H1 (cell line): ENCODE measurements at regions not wholly inside any gene's neighbourhood (a gene's known extent, or its start where the extent isn't known, plus 50 kb on each side); places are given as distances from the start of the nearest gene placed in this dataset.

Source experiments
- CTCF ChIA-PET: fragments of 300-600 bp; sonication (Branson Sonifier 250); formaldehyde crosslinking; loops from one replicate; lab custom pipeline; 2021; ENCODE audit not compliant: partially characterized antibody; lab: Charles Lee
- POLR2A ChIA-PET: fragments of 300-600 bp; sonication (Branson Sonifier 250); formaldehyde crosslinking; loops from one replicate; lab custom pipeline; 2021; ENCODE audit warnings: inconsistent platforms; ENCODE audit not compliant: partially characterized antibody; lab: Charles Lee
- DNase-seq, 2 experiments: peaks; one replicate each; pipeline versions ENCODE4 v3.0.0 to v3.0.0-alpha.2; 2010 to 2022; ENCODE audit warnings: low spot score in 2 of 2, low read depth in 1 of 2, mixed read lengths in 1 of 2
- FAIRE-seq: peaks from 2 replicates; lab custom pipeline; 2011; peaks lifted over from hg19 to GRCh38; lab: Jason Lieb, UNC
- H2AFZ ChIP-seq: 2 replicates; pipeline ENCODE4 v1.8.1; 2012; ENCODE audit warnings: low read length, inconsistent platforms
- H2AK5ac ChIP-seq: 2 replicates; pipeline ENCODE4 v1.6.1; 2013; ENCODE audit warnings: low read depth, low read length
- H2BK120ac ChIP-seq: replicated peaks from 2 replicates; pipeline ENCODE3; 2013; ENCODE audit warnings: low read depth, low read length, inconsistent platforms
- H2BK12ac ChIP-seq: 2 replicates; pipeline ENCODE4 v1.6.1; 2013; ENCODE audit warnings: low read depth, low read length
- H2BK15ac ChIP-seq: 2 replicates; pipeline ENCODE4 v1.6.1; 2013; ENCODE audit warnings: low read length
- H2BK20ac ChIP-seq: 2 replicates; pipeline ENCODE4 v1.6.1; 2013; ENCODE audit warnings: low read length
- H2BK5ac ChIP-seq: 2 replicates; pipeline ENCODE4 v1.6.1; 2013; ENCODE audit warnings: low read depth, low read length
- H3K14ac ChIP-seq: 2 replicates; pipeline ENCODE4 v1.6.1; 2013; ENCODE audit warnings: inconsistent platforms; ENCODE audit not compliant: insufficient read length
- H3K18ac ChIP-seq: 2 replicates; pipeline ENCODE4 v1.6.1; 2013; ENCODE audit warnings: low read length; ENCODE audit errors: extremely low read depth
- H3K23ac ChIP-seq: 2 replicates; pipeline ENCODE4 v1.6.1; 2013; ENCODE audit warnings: inconsistent platforms; ENCODE audit not compliant: insufficient read length
- H3K23me2 ChIP-seq: 2 replicates; pipeline ENCODE4 v1.6.1; 2013; ENCODE audit warnings: low read depth, low read length
- H3K27ac ChIP-seq: 2 replicates; pipeline ENCODE4 v1.6.1; 2011; ENCODE audit warnings: low read depth, low read length, inconsistent platforms
- H3K27me3 ChIP-seq, 4 experiments: replicated peaks in 1 of 4; 1 replicate in 1 of 4; 2 replicates in 3 of 4; pipeline versions ENCODE4 v1.6.1 to v1.8.1; 2011 to 2013; ENCODE audit warnings: low read length in 3 of 4, mild to moderate bottlenecking in 3 of 4, inconsistent platforms in 2 of 4, mixed read lengths in 2 of 4, moderate library complexity in 1 of 4; ENCODE audit not compliant: control insufficient read depth in 3 of 4, insufficient read depth in 3 of 4; ENCODE audit errors: extremely low read depth in 1 of 4
- H3K36me3 ChIP-seq, 4 experiments: 2 replicates each; pipeline versions ENCODE4 v1.6.1 to v1.8.1; 2011 to 2013; ENCODE audit warnings: mild to moderate bottlenecking in 4 of 4, low read length in 3 of 4, moderate library complexity in 2 of 4, control low read depth in 1 of 4, inconsistent platforms in 1 of 4; ENCODE audit not compliant: insufficient read depth in 4 of 4, control insufficient read depth in 2 of 4
- H3K4ac ChIP-seq: replicated peaks from 2 replicates; pipeline ENCODE3; 2013; ENCODE audit warnings: low read length, low read depth, mixed read lengths, inconsistent platforms; ENCODE audit not compliant: insufficient read length
- H3K4me1 ChIP-seq, 4 experiments: replicated peaks in 1 of 4; 1 replicate in 1 of 4; 2 replicates in 3 of 4; pipeline versions ENCODE4 v1.6.1 to v1.8.1; 2011 to 2013; ENCODE audit warnings: low read length in 3 of 4, inconsistent platforms in 2 of 4, mixed read lengths in 1 of 4; ENCODE audit not compliant: insufficient read depth in 4 of 4, control insufficient read depth in 3 of 4
- H3K4me2 ChIP-seq, 2 experiments: 2 replicates each; pipeline versions ENCODE4 v1.6.1 to v1.8.1; 2011 to 2013; ENCODE audit warnings: low read depth in 2 of 2, low read length in 2 of 2, control low read depth in 1 of 2, inconsistent platforms in 1 of 2, mild to moderate bottlenecking in 1 of 2; ENCODE audit not compliant: insufficient read depth in 1 of 2
- H3K4me3 ChIP-seq, 4 experiments: fragments of 200-600, 300-600 bp in 1 of 4; sonication (generic), shearing (Covaris generic), sonication (Bioruptor Twin) in 1 of 4; 2 replicates each; pipeline versions ENCODE4 v1.5.1 to v1.8.1; 2011 to 2016; ENCODE audit warnings: low read length in 4 of 4, low read depth in 3 of 4, control low read depth in 2 of 4, inconsistent platforms in 2 of 4, mild to moderate bottlenecking in 2 of 4, mixed read lengths in 1 of 4, moderate library complexity in 1 of 4; ENCODE audit not compliant: insufficient read depth in 2 of 4; ENCODE audit errors: extremely low read depth in 1 of 4
- H3K56ac ChIP-seq: replicated peaks from 2 replicates; pipeline ENCODE3; 2013; ENCODE audit warnings: low read depth, mild to moderate bottlenecking, mixed read lengths, low read length, inconsistent platforms; ENCODE audit not compliant: insufficient read length
- H3K79me1 ChIP-seq: 2 replicates; pipeline ENCODE4 v1.6.1; 2013; ENCODE audit warnings: low read depth, low read length, control low read depth
- H3K79me2 ChIP-seq, 2 experiments: 2 replicates each; pipeline versions ENCODE4 v1.6.1 to v1.8.1; 2012 to 2013; ENCODE audit warnings: low read length in 2 of 2, mild to moderate bottlenecking in 2 of 2, inconsistent platforms in 1 of 2; ENCODE audit not compliant: insufficient read depth in 2 of 2, control insufficient read depth in 1 of 2
- H3K9ac ChIP-seq, 4 experiments: replicated peaks in 1 of 4; 1 replicate in 1 of 4; 2 replicates in 3 of 4; pipeline versions ENCODE4 v1.6.1 to v1.8.1; 2011 to 2013; ENCODE audit warnings: low read depth in 3 of 4, low read length in 3 of 4, control low read depth in 2 of 4, mild to moderate bottlenecking in 2 of 4, moderate library complexity in 2 of 4, inconsistent platforms in 1 of 4; ENCODE audit errors: extremely low read depth in 1 of 4
- H3K9me3 ChIP-seq, 2 experiments: 2 replicates each; pipeline versions ENCODE4 v1.6.1 to v1.8.1; 2012 to 2013; ENCODE audit warnings: mild to moderate bottlenecking in 2 of 2, moderate library complexity in 2 of 2, control low read depth in 1 of 2, inconsistent platforms in 1 of 2, low read depth in 1 of 2, low read length in 1 of 2, mixed read lengths in 1 of 2; ENCODE audit not compliant: insufficient read depth in 2 of 2
- H4K20me1 ChIP-seq, 2 experiments: replicated peaks in 1 of 2; 2 replicates each; pipeline versions ENCODE3 to v1.8.1; 2011 to 2013; ENCODE audit warnings: inconsistent platforms in 2 of 2, low read length in 2 of 2, mild to moderate bottlenecking in 1 of 2; ENCODE audit not compliant: insufficient read depth in 2 of 2, control insufficient read depth in 1 of 2
- H4K5ac ChIP-seq: 2 replicates; pipeline ENCODE4 v1.6.1; 2013; ENCODE audit warnings: low read length, low read depth, mixed read lengths, inconsistent platforms; ENCODE audit not compliant: insufficient read length
- H4K8ac ChIP-seq: 2 replicates; pipeline ENCODE4 v1.8.0; 2013; ENCODE audit warnings: mild to moderate bottlenecking, moderate library complexity, low read length, inconsistent platforms; ENCODE audit not compliant: insufficient read depth; ENCODE audit errors: extremely low read depth
- H4K91ac ChIP-seq: replicated peaks from 2 replicates; pipeline ENCODE3; 2013; ENCODE audit warnings: low read length, mixed read lengths, inconsistent platforms; ENCODE audit not compliant: insufficient read length
- BRCA1 ChIP-seq: IDR thresholded peaks from 2 replicates; pipeline ENCODE4 v1.6.1; 2012; ENCODE audit warnings: low read depth, low read length, improper control_type of control experiment
- CHD2 ChIP-seq: IDR thresholded peaks from 2 replicates; pipeline ENCODE4 v1.6.1; 2012; ENCODE audit warnings: low read length, improper control_type of control experiment
- JUND ChIP-seq: IDR thresholded peaks from 2 replicates; pipeline ENCODE4 v1.6.1; 2011; ENCODE audit warnings: mild to moderate bottlenecking, improper control_type of control experiment, low read length
- KDM4A ChIP-seq: IDR thresholded peaks from one replicate; pipeline ENCODE4 v1.7.1; 2012; ENCODE audit warnings: low read depth, mild to moderate bottlenecking, moderate library complexity, low read length, inconsistent platforms; ENCODE audit not compliant: severe bottlenecking
- NANOG ChIP-seq: IDR thresholded peaks from 2 replicates; pipeline ENCODE4 v1.6.1; 2011; ENCODE audit warnings: low read length, low read depth, mild to moderate bottlenecking, inconsistent platforms; ENCODE audit not compliant: insufficient read depth, poor library complexity, severe bottlenecking
- POLR2A ChIP-seq, 2 experiments: IDR thresholded peaks; 1 replicate in 1 of 2; 2 replicates in 1 of 2; pipeline ENCODE4 v1.6.1; 2011; ENCODE audit warnings: low read depth in 2 of 2, low read length in 2 of 2, mild to moderate bottlenecking in 2 of 2; ENCODE audit errors: control extremely low read depth in 1 of 2
- SP2 ChIP-seq: IDR thresholded peaks from 2 replicates; pipeline ENCODE4 v1.6.1; 2012; ENCODE audit warnings: mild to moderate bottlenecking, low read length, inconsistent platforms
- TAF7 ChIP-seq: optimal IDR thresholded peaks from 2 replicates; pipeline ENCODE3; 2011; ENCODE audit warnings: low read depth, mild to moderate bottlenecking, inconsistent platforms, low read length, moderate library complexity, borderline replicate concordance
- WGBS, 2 experiments: shearing (Covaris generic) in 1 of 2; methylation state at CpG; one replicate each; pipeline versions ENCODE4 v1.1.6 to v1.1.7; 2013 to 2015; ENCODE audit warnings: low lambda C conversion rate in 2 of 2, mixed read lengths in 2 of 2, inconsistent platforms in 1 of 2, low coverage in 1 of 2, missing lambda C conversion rate in 1 of 2; ENCODE audit not compliant: insufficient replicate concordance in 2 of 2, insufficient coverage in 1 of 2, insufficient read length in 1 of 2; ENCODE audit errors: extremely low coverage in 1 of 2, missing lambda C conversion rate in 1 of 2; 5-methylcytosine and 5-hydroxymethylcytosine counted together
- TF ChIP-seq, protein P1 (sequence below): IDR thresholded peaks from 2 replicates; pipeline ENCODE4 v1.6.1; 2011; ENCODE audit warnings: low read length, improper control_type of control experiment

DNA sequence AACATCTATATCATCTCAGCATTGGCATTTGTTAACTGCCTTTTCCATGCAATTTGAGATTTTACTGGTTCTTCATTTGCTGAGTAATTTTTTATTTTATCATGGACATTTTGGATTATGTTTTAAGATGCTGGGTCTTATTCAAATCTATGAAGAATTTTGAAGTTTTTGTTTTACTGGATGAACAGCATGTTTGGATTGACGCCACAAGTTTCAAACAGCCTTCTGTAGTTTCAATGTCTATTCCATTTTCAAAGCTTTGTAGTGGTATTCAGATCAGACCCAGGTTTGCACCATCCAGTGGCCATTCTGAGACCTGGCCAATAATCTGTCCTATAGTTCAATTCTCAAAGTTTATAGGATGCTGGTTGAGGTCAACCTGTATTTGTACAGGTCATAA, 148.4 kb upstream of the STMND1 start:
- no peak overlapping the region for H3K4ac ChIP-seq
- no peak overlapping the region for H3K56ac ChIP-seq
- H2BK120ac ChIP-seq: no peak overlapping the region
- no peak overlapping the region for H4K5ac ChIP-seq
- no peaks in the 10 kb centered on the region for H3K27me3 ChIP-seq
- H2BK12ac ChIP-seq: no peak overlapping the region
- H3K79me2 ChIP-seq: no peaks in the 10 kb centered on the region
- no peak overlapping the region for H2AK5ac ChIP-seq
- POLR2A ChIA-PET: no interaction called here
- no peak overlapping the region for H4K91ac ChIP-seq
- no peak overlapping the region for H3K14ac ChIP-seq
- H2BK20ac ChIP-seq: no peak overlapping the region
- no peak for FAIRE-seq
- H3K79me1 ChIP-seq: no peaks in the 10 kb centered on the region
- H2BK5ac ChIP-seq: no peak overlapping the region
- H3K23ac ChIP-seq: no peak overlapping the region
- H3K23me2 ChIP-seq: no peaks in the 10 kb centered on the region
- H2BK15ac ChIP-seq: no peak overlapping the region
- no peak overlapping the region for H3K27ac ChIP-seq
- H3K9me3 ChIP-seq: no peaks in the 10 kb centered on the region
- H4K8ac ChIP-seq: no peak overlapping the region
- TF ChIP-seq, protein P1, sequence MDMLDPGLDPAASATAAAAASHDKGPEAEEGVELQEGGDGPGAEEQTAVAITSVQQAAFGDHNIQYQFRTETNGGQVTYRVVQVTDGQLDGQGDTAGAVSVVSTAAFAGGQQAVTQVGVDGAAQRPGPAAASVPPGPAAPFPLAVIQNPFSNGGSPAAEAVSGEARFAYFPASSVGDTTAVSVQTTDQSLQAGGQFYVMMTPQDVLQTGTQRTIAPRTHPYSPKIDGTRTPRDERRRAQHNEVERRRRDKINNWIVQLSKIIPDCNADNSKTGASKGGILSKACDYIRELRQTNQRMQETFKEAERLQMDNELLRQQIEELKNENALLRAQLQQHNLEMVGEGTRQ: no peak
- TF ChIP-seq BRCA1: no peak
- TF ChIP-seq POLR2A (IDR thresholded peaks at IDR 0.05; ENCODE audit: control extremely low read depth in 1 of 2, low read depth in 2 of 2, low read length in 2 of 2): no peak
- no peak for TF ChIP-seq CHD2
- no peak for TF ChIP-seq NANOG
- TF ChIP-seq JUND: no peak
- no peak for TF ChIP-seq KDM4A
- no peak for TF ChIP-seq SP2
- TF ChIP-seq TAF7: no peak
- no peaks in the 10 kb centered on the region for H3K36me3 ChIP-seq
- H3K18ac ChIP-seq: no peak overlapping the region
- CTCF ChIA-PET: interaction anchor here (1.1 to 1.4 kb wide), 2 partner anchors 10 to 11 kb away, joined by 4 read pairs; no protein-coding TSS in a partner anchor
- no peak overlapping the region for H3K4me2 ChIP-seq
- H2AFZ ChIP-seq: no peak overlapping the region
- H3K4me3 ChIP-seq: no peak overlapping the region
- no peak for DNase-seq
- WGBS, 2 experiments: 86% methylated on average over 1 of the region's 1 CpG; no CpG with 5 or more reads in 1 of the 2 experiments
- H3K4me1 ChIP-seq: peaks cover 0 to 3% (median 0%) of the 10 kb centered on the region in 4 experiments; a peak in 1 of 7 replicates
- no peaks in the 10 kb centered on the region for H4K20me1 ChIP-seq
- H3K9ac ChIP-seq: no peak overlapping the region
